MG63 (cell line): ENCODE measurements at regions not wholly inside any gene's neighbourhood (a gene's known extent, or its start where the extent isn't known, plus 50 kb on each side); places are given as distances from the start of the nearest gene placed in this dataset.
"Not testable (repeated sequence)": the region's sequence is repeated elsewhere in the genome, so short reads cannot be mapped to it uniquely, and the experiment has no call there.

Experiments used
- DNase-seq: peaks from one replicate; pipeline ENCODE4 v3.0.0-alpha.2; 2020
- H3K27me3 ChIP-seq: fragments of 250-450 bp; sonication (Bioruptor Pico); 2 replicates; pipeline ENCODE4 v1.5.1; 2020; ENCODE audit warnings: mild to moderate bottlenecking, moderate library complexity
- H3K36me3 ChIP-seq: fragments of 250-450 bp; sonication (Bioruptor Pico); 2 replicates; pipeline ENCODE4 v1.5.1; 2020; ENCODE audit warnings: mild to moderate bottlenecking, moderate library complexity
- H3K4me3 ChIP-seq: fragments of 250-450 bp; sonication (Bioruptor Pico); 2 replicates; pipeline ENCODE4 v1.5.1; 2020; ENCODE audit warnings: mild to moderate bottlenecking, moderate library complexity
- H3K9me3 ChIP-seq: fragments of 250-450 bp; sonication (Bioruptor Pico); 2 replicates; pipeline ENCODE4 v1.5.1; 2020; ENCODE audit warnings: mild to moderate bottlenecking, moderate library complexity

GRCh38 chr9:41280299-41281238, 91.5 kb upstream of the ZNG1F start:
- not testable (repeated sequence) for H3K4me3 ChIP-seq, H3K27me3 ChIP-seq, H3K9me3 ChIP-seq, H3K36me3 ChIP-seq, DNase-seq

- not testable (repeated sequence) for DNase-seq, H3K4me3 ChIP-seq, H3K9me3 ChIP-seq, H3K36me3 ChIP-seq, H3K27me3 ChIP-seq
These were observed 90.3 kb upstream of the ZNG1F start for GRCh38 chr9:41279437-41279836.

DNA sequence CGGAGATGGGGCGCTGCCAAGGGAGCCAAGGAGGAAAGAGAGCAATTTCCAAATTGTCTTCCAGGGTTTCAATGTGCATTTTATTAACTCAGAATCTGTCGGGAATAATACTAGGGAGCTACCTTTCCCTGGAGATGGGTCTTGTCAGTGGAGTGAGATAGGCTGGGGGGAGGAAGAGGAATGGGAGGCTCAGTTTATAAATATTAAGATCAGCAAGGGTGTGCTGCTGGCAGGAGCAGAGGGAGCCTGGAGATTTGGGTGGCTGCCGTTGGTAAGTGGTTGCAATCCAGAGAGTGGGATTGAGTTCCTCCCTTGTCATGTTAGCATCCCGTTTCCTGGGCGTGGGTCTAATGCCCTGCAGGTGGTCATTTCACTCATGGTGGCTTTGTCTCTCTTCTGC, 89.9 kb upstream of the ZNG1F start:
- H3K36me3 ChIP-seq, DNase-seq, H3K9me3 ChIP-seq, H3K4me3 ChIP-seq, H3K27me3 ChIP-seq: not testable (repeated sequence)

DNA sequence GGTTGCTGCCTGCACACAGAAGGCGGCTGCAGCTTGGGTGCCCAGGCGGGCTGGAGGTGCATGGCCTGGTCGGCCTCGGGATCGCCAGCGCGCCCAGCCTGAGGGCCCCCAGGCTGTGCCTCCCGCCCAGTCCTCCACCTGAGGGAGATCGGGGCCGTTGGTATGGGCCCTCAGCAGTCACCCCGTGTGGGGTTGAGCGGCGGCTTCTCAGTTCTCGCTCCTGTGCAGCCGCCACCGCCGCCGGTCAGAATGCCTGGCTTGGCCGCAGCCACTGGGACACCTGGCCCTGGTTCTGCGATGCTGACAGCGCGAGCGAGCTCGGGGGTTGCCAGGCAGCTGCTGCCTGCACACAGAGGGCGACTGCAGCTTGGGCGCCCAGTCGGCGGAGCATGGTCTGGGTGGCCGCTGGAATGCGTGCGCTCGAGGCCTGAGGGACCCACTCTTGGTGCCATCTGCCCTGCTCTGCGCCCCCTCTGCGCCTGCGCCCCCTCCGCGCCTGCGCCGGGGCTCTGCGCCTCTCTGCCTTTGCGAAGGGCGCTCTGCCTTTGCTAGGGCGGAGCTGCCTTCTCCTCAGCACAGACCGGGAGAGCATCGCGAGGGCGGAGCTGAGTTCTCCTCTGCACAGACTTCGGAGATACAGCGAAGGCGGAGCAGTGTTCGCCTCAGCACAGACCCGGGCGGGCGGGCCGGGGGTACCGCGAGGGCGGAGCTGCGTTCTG, 84.6 kb upstream of the ZNG1F start:
- H3K4me3 ChIP-seq = peak overlapping the region; percentile 51
- H3K36me3 ChIP-seq, H3K9me3 ChIP-seq, H3K27me3 ChIP-seq: not testable (repeated sequence)
- DNase-seq = peak; percentile 80

GRCh38 chr9:41272879-41273548, 83.9 kb upstream of the ZNG1F start:
- H3K9me3 ChIP-seq, H3K27me3 ChIP-seq, H3K36me3 ChIP-seq: not testable (repeated sequence)
- H3K4me3 ChIP-seq = peak overlapping the region; percentile 51
- DNase-seq = peak; percentile 47

GRCh38 chr9:41270992-41271391, 81.9 kb upstream of the ZNG1F start:
- not testable (repeated sequence) for H3K4me3 ChIP-seq, DNase-seq, H3K36me3 ChIP-seq, H3K9me3 ChIP-seq, H3K27me3 ChIP-seq

- not testable (repeated sequence) for H3K4me3 ChIP-seq, H3K36me3 ChIP-seq, H3K9me3 ChIP-seq, H3K27me3 ChIP-seq
- peak; percentile 26 for DNase-seq
These were observed 80.4 kb upstream of the ZNG1F start for GRCh38 chr9:41269471-41269870.

- not testable (repeated sequence) for H3K9me3 ChIP-seq, H3K27me3 ChIP-seq, H3K36me3 ChIP-seq, H3K4me3 ChIP-seq
- DNase-seq = peak; percentile 64
These were observed 79.9 kb upstream of the ZNG1F start for GRCh38 chr9:41269054-41269453.

DNA sequence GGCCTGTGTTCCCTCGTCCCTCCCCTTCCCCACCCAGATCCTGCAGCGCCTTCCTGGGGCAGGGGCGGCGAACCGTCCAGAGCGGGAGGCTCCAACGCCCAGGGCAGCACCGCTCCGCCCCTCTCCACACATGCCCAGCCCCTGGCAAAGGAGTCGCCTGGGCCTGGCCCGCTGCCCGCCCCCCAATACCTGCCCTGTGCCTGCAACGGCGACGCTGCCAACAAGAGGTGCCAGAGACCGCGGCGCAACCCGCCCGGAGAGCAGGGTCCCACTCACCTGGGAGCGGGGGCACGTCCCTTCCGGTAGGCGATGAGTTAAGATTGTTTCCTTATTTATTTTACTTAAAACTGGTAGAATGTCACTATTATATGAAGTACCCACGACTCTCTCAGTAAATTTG, 77.5 kb upstream of the ZNG1F start:
- H3K27me3 ChIP-seq, H3K4me3 ChIP-seq, H3K36me3 ChIP-seq, DNase-seq, H3K9me3 ChIP-seq: not testable (repeated sequence)

DNA sequence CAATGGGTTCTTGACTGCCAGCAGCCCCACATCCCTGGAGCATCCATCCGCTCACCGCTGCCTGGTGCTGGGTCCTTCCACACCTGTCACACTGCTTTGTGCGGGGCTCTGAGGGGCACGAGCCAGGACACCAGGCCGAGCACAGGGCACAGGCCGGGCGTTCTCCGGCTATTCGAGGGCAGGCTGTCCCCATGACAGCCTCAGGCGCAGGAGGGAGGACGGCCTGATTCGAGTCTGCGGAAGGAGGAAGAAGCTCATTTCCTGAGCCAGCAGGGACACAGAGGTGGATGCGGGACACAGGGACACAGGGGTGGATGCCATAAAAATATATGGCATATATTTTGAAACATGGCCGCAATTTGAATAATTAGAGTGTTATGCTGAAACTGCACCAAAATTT, 76.9 kb upstream of the ZNG1F start:
- not testable (repeated sequence) for H3K9me3 ChIP-seq, H3K36me3 ChIP-seq, DNase-seq, H3K27me3 ChIP-seq, H3K4me3 ChIP-seq

DNA sequence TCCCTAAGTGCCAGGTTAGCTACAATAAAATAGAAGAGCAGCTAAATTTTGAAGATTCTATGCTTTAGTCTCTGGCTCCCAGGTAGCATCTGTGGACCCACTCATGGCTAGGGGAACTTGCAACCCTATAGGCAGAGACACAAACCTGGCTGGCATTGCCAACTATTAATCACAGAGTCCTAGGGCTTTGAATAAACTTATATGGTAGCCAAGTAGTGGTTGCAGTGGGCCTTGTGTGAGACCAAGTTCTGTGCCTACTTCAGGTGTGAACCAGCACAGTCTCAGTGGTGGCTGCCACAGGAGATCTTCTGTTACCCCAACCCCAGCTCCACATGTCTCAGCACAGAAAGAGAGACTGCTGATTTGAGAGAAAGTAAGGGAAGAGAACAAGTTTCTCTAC, 62.9 kb upstream of the ZNG1F start:
- DNase-seq, H3K27me3 ChIP-seq, H3K9me3 ChIP-seq, H3K4me3 ChIP-seq, H3K36me3 ChIP-seq: not testable (repeated sequence)

DNA sequence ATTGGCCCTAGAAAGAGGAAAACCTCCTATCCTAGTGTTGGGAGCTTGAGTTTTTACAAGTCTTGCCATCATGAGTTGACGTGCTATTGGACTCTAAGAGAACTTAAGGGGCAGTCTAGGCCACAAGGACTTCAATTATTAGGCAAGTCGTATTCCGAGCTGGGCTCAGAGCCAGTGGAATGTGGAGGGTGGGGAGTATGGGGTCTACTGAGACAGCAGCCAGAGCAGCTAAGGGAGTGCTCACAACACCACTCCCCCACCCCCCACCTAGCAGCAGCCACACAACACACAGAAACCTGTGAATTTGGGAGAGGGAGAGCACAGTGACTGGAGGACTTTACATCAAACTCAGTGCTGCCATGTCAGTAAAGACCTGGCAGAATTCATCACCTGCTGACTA, 62.0 kb upstream of the ZNG1F start:
- not testable (repeated sequence) for DNase-seq, H3K27me3 ChIP-seq, H3K36me3 ChIP-seq, H3K9me3 ChIP-seq, H3K4me3 ChIP-seq

DNA sequence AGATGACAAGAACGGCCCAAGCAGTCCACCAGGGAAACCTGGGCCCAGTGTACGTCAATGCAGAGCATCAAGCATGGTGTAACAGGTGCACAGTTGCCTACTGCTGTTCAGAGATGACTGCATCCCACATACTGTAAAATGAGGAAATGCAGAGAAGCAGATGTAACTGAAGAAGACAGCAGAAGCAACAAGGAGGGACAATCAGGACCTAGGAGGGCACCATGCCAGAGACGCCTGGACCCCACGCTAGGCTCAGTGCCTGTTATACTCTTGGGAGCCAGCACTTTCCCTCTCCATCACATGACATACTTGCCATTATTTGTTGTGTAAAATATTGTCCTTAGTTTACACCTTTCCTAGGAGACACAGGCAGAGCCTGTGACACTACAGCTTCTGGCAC, 57.6 kb upstream of the ZNG1F start:
- H3K9me3 ChIP-seq, DNase-seq, H3K27me3 ChIP-seq, H3K36me3 ChIP-seq, H3K4me3 ChIP-seq: not testable (repeated sequence)
